Naive B cell (primary cell): ENCODE measurements at regions not wholly inside any gene's neighbourhood (a gene's known extent, or its start where the extent isn't known, plus 50 kb on each side); places are given as distances from the start of the nearest gene placed in this dataset.
"Not testable (repeated sequence)": the region's sequence is repeated elsewhere in the genome, so short reads cannot be mapped to it uniquely, and the experiment has no call there.

Experiments used
- ATAC-seq, 2 donors: fragments of 150-1000 bp; cut with Tn5 transposase; 2 replicates each; pipeline ENCODE4 v1.10.0; 2021; ENCODE audit warnings: low read depth in 2 of 2, mild to moderate bottlenecking in 2 of 2, moderate library complexity in 2 of 2
- DNase-seq: peaks from one replicate; pipeline ENCODE4 v3.0.0; 2022
- H3K27ac Mint-ChIP-seq, 6 donors: one replicate each; pipeline ENCODE4 v1.8.0; 2020 to 2022; ENCODE audit warnings: mild to moderate bottlenecking in 6 of 6, mixed read lengths in 6 of 6, moderate library complexity in 5 of 6, inconsistent platforms in 2 of 6
- H3K27me3 Mint-ChIP-seq, 3 donors: one replicate each; pipeline ENCODE4 v1.8.0; 2021 to 2022; ENCODE audit warnings: mixed read lengths in 3 of 3, mild to moderate bottlenecking in 1 of 3
- H3K36me3 Mint-ChIP-seq, 2 donors: one replicate each; pipeline ENCODE4 v1.8.0; 2020 to 2022; ENCODE audit warnings: mixed read lengths in 2 of 2, inconsistent platforms in 1 of 2, mild to moderate bottlenecking in 1 of 2
- H3K4me1 Mint-ChIP-seq, 3 donors: one replicate each; pipeline ENCODE4 v1.8.0; 2020 to 2022; ENCODE audit warnings: mixed read lengths in 3 of 3, inconsistent platforms in 1 of 3, mild to moderate bottlenecking in 1 of 3, moderate library complexity in 1 of 3
- H3K4me3 Mint-ChIP-seq, 8 donors: one replicate each; pipeline ENCODE4 v1.8.0; 2020 to 2022; ENCODE audit warnings: mild to moderate bottlenecking in 8 of 8, mixed read lengths in 8 of 8, moderate library complexity in 8 of 8, inconsistent platforms in 2 of 8
- H3K9me3 Mint-ChIP-seq, 7 donors: one replicate each; pipeline ENCODE4 v1.8.0; 2020 to 2022; ENCODE audit warnings: mixed read lengths in 7 of 7, mild to moderate bottlenecking in 5 of 7, inconsistent platforms in 2 of 7, moderate library complexity in 1 of 7

DNA sequence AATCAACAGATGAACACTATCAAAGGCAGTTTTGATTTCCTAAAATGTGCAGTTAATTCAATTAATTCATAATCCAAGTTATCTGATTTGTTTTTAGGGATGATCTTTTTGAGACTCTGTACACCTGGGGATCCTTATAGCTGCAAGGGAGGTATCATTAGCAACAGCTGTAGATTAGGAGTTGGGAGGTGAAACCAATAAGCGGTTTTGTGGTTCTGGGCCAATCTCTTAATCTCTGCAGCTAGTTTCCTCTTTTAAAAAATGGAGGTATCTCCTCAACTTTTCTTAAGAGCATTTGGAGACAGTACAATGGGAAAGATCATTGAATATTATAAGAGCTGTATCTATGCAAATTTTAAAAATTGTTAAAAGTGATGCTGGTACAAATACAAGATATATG, 126.0 kb downstream of the MC4R start:
- peaks cover 0 to 9% (median 3%) of the 10 kb centered on the region in 7 donors for H3K9me3 Mint-ChIP-seq
- no peak overlapping the region for H3K27ac Mint-ChIP-seq
- H3K4me3 Mint-ChIP-seq = no peak overlapping the region
- peaks cover 16 to 49% (median 45%) of the 10 kb centered on the region in 3 donors for H3K27me3 Mint-ChIP-seq
- peak in 1 of 2 donors; percentile 40 for ATAC-seq
- no peaks in the 10 kb centered on the region for H3K36me3 Mint-ChIP-seq
- DNase-seq = no peak
- H3K4me1 Mint-ChIP-seq = peaks cover 24 to 31% (median 31%) of the 10 kb centered on the region in 3 donors

GRCh38 chr18:60245096-60245495, 127.5 kb downstream of the MC4R start:
- ATAC-seq (no peak), DNase-seq (no peak)
- Mint-ChIP-seq H3K9me3 (peaks cover 0 to 10% (median 7%) of the 10 kb centered on the region in 7 donors), H3K36me3 (no peaks in the 10 kb centered on the region), H3K27ac (no peak overlapping the region), H3K4me1 (peaks cover 24 to 34% (median 31%) of the 10 kb centered on the region in 3 donors), H3K27me3 (peaks cover 26 to 57% (median 47%) of the 10 kb centered on the region in 3 donors), H3K4me3 (no peak overlapping the region)

- DNase-seq, H3K36me3 Mint-ChIP-seq, H3K4me3 Mint-ChIP-seq, H3K4me1 Mint-ChIP-seq, ATAC-seq: not testable (repeated sequence)
- Mint-ChIP-seq H3K27me3 (peaks cover 26 to 35% (median 28%) of the 10 kb centered on the region in 3 donors), H3K27ac (peak overlapping the region in 1 of 6 donors; percentile 18), H3K9me3 (peaks cover 0 to 10% (median 6%) of the 10 kb centered on the region in 7 donors)
Measured at GRCh38 chr18:60239024-60239710, 133.4 kb downstream of the MC4R start.

GRCh38 chr18:60235164-60235563, 137.4 kb downstream of the MC4R start:
- Mint-ChIP-seq H3K4me3 (no peak overlapping the region), H3K9me3 (peaks cover 0 to 2% (median 0%) of the 10 kb centered on the region in 7 donors), H3K36me3 (no peaks in the 10 kb centered on the region), H3K27ac (no peak overlapping the region), H3K4me1 (peaks cover 0 to 7% (median 0%) of the 10 kb centered on the region in 3 donors), H3K27me3 (peaks cover 0 to 9% (median 1%) of the 10 kb centered on the region in 3 donors)
- DNase-seq (no peak), ATAC-seq (no peak)

DNA sequence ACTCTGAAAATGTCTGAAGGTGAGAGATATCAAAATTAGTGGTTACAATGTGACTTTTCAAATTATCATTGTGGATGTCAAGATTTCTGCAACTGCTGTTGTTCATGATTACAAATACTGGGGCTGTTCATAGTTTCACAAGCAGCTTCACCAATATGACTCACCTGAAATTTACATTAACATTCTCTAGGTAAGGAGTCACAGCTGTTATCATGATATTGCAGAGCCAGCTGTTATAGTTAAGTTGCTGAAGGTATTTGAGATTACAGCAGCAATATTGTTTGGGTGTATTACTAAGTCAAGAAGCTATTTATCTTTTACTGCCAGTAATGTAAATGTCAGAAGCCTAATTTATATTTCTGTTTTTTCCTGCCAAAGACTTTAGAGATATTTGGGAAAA, 140.0 kb downstream of the MC4R start:
- H3K4me1 Mint-ChIP-seq = no peaks in the 10 kb centered on the region
- DNase-seq = no peak
- no peaks in the 10 kb centered on the region for H3K36me3 Mint-ChIP-seq
- peaks cover 0 to 3% (median 0%) of the 10 kb centered on the region in 7 donors for H3K9me3 Mint-ChIP-seq
- no peak overlapping the region for H3K4me3 Mint-ChIP-seq
- no peak for ATAC-seq
- H3K27ac Mint-ChIP-seq = no peak overlapping the region
- peaks cover 0 to 12% (median 9%) of the 10 kb centered on the region in 3 donors for H3K27me3 Mint-ChIP-seq

- H3K36me3 Mint-ChIP-seq = peaks cover 0 to 6% of the 10 kb centered on the region in 2 donors
- no peaks in the 10 kb centered on the region for H3K4me1 Mint-ChIP-seq
- no peak for DNase-seq
- no peak overlapping the region for H3K4me3 Mint-ChIP-seq
- no peak for ATAC-seq
- H3K27ac Mint-ChIP-seq = no peak overlapping the region
- peaks cover 0 to 24% (median 9%) of the 10 kb centered on the region in 3 donors for H3K27me3 Mint-ChIP-seq
- H3K9me3 Mint-ChIP-seq = peaks cover 6 to 26% (median 18%) of the 10 kb centered on the region in 7 donors
Measured at GRCh38 chr18:60228609-60229595, 143.7 kb downstream of the MC4R start.

- H3K27me3 Mint-ChIP-seq = no peaks in the 10 kb centered on the region
- ATAC-seq = no peak
- H3K27ac Mint-ChIP-seq = no peak overlapping the region
- no peak for DNase-seq
- H3K9me3 Mint-ChIP-seq = no peaks in the 10 kb centered on the region
- H3K36me3 Mint-ChIP-seq = no peaks in the 10 kb centered on the region
- no peak overlapping the region for H3K4me3 Mint-ChIP-seq
- no peaks in the 10 kb centered on the region for H3K4me1 Mint-ChIP-seq
Measured at GRCh38 chr18:60215432-60215831, 157.1 kb downstream of the MC4R start.

GRCh38 chr18:60209042-60209441, 163.5 kb downstream of the MC4R start:
- H3K36me3 Mint-ChIP-seq = no peaks in the 10 kb centered on the region
- DNase-seq (no peak), ATAC-seq (no peak)
- H3K27me3 Mint-ChIP-seq = peaks cover 0 to 14% (median 7%) of the 10 kb centered on the region in 3 donors
- no peak overlapping the region for H3K27ac Mint-ChIP-seq
- no peaks in the 10 kb centered on the region for H3K4me1 Mint-ChIP-seq
- H3K4me3 Mint-ChIP-seq = no peak overlapping the region
- no peaks in the 10 kb centered on the region for H3K9me3 Mint-ChIP-seq

DNA sequence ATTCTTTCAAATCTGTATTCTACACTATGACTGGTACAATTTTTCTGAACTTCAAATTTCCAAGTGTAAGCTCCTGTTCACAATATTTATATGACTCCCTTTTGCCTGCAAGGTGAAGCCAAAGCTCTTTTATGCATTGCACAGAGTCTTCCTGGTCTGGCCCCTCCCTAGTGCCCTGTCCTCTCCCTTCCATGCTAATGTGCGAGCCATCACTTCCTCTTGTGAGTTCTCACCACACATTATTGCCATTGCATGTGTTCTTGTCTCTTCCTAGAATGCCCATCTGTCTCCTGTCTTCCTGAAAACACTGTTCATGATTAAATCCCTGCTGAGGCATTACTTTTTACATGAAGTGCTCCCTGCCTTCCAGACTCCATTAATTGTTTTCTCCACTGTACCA, 169.9 kb downstream of the MC4R start:
- H3K36me3 Mint-ChIP-seq = no peaks in the 10 kb centered on the region
- DNase-seq (no peak), ATAC-seq (no peak)
- H3K9me3 Mint-ChIP-seq = no peaks in the 10 kb centered on the region
- no peak overlapping the region for H3K27ac Mint-ChIP-seq
- H3K27me3 Mint-ChIP-seq = peaks cover 0 to 19% (median 7%) of the 10 kb centered on the region in 3 donors
- no peak overlapping the region for H3K4me3 Mint-ChIP-seq
- H3K4me1 Mint-ChIP-seq = no peaks in the 10 kb centered on the region

GRCh38 chr18:60200558-60200957, 172.0 kb downstream of the MC4R start:
- ATAC-seq (no peak), DNase-seq (no peak)
- Mint-ChIP-seq H3K27ac (no peak overlapping the region), H3K36me3 (no peaks in the 10 kb centered on the region), H3K9me3 (no peaks in the 10 kb centered on the region), H3K4me1 (no peaks in the 10 kb centered on the region), H3K27me3 (peaks cover 0 to 11% (median under 1%) of the 10 kb centered on the region in 3 donors), H3K4me3 (no peak overlapping the region)

- H3K27me3 Mint-ChIP-seq = peaks cover 0 to 6% (median 0%) of the 10 kb centered on the region in 3 donors
- H3K4me3 Mint-ChIP-seq = no peak overlapping the region
- no peaks in the 10 kb centered on the region for H3K9me3 Mint-ChIP-seq
- no peaks in the 10 kb centered on the region for H3K36me3 Mint-ChIP-seq
- no peak overlapping the region for H3K27ac Mint-ChIP-seq
- H3K4me1 Mint-ChIP-seq = no peaks in the 10 kb centered on the region
- DNase-seq (no peak), ATAC-seq (no peak)
Measured at GRCh38 chr18:60199505-60199904, 173.1 kb downstream of the MC4R start.

- H3K36me3 Mint-ChIP-seq = no peaks in the 10 kb centered on the region
- H3K4me3 Mint-ChIP-seq = no peak overlapping the region
- H3K4me1 Mint-ChIP-seq = no peaks in the 10 kb centered on the region
- H3K9me3 Mint-ChIP-seq = no peaks in the 10 kb centered on the region
- H3K27me3 Mint-ChIP-seq = peaks cover 0 to 6% (median 3%) of the 10 kb centered on the region in 3 donors
- no peak for DNase-seq
- no peak for ATAC-seq
- H3K27ac Mint-ChIP-seq = no peak overlapping the region
Measured at GRCh38 chr18:60197671-60198462, 174.7 kb downstream of the MC4R start.
